ENCODE measurements at regions not wholly inside any gene's neighbourhood (a gene's known extent, or its start where the extent isn't known, plus 50 kb on each side); places are given as distances from the start of the nearest gene placed in this dataset.
A peak's percentile ranks its signal among the peaks of the same experiment; 100 is the strongest.
"Not testable (repeated sequence)": the region's sequence is repeated elsewhere in the genome, so short reads cannot be mapped to it uniquely, and the experiment has no call there.

- peak in 3 of 51 donors; percentile 5 to 37 (median 26) for DNase-seq
Observed at GRCh38 chr9:29212397-29213387, 1639.4 kb upstream of the C9orf72 start.

GRCh38 chr9:29213417-29214153, 1640.3 kb upstream of the C9orf72 start, which contains the start of gene LINGO2:
LINGO2 (minus strand) TSS chr9:29213601.
- DNase-seq = peak in 6 of 51 donors; percentile 5 to 75 (median 20)

DNA sequence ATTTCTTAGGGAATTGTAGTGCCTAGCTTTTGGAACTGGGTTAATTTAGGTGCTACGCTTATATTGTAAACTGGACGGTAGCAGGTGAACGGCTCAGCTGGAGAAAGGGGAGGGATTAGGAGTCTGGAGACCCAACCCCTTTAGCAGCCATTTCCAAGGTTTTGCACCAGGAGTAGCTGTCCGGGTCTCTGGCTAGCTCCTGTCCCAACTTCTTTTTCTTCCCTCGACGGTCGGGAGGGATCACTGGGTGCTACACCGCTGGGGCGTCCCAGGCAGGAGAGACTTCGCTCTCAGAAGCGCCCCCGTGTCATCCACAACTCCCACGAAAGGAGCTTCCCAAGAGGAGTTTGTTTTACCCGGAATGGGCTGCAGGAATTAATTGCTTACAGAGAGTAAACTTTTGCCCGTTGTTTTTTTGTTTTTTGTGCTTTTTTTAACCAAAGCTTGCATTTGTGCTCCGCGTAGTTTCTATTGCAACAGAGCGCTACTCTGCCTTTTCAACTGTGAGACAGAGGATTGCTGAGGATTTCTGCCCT, 1640.9 kb upstream of the C9orf72 start:
- peak in 6 of 51 donors; percentile 4 to 75 (median 20) for DNase-seq

- DNase-seq = peak in 2 of 51 donors; percentile 1 to 19
Observed at GRCh38 chr9:29214690-29215253, 1641.5 kb upstream of the C9orf72 start.

DNA sequence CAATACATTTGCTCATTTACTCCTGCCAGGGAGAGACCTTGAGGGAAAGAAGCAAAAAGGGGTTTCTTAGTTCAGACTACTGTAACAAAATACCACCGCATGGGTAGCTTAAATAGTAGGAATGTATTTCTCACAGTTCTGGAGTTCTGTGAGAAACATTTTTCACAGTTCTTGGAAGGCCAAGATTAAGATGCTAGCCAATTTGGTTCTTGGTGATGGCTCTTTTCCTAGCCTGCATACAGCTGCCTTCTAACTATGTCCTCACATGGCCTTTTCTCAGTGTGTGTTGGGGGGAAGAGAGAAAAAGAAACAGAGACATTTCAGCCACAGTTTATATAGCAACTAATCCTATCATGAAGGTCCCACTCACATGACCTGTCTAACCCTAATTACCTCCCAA, 1644.7 kb upstream of the C9orf72 start:
- no peak for DNase-seq

DNA sequence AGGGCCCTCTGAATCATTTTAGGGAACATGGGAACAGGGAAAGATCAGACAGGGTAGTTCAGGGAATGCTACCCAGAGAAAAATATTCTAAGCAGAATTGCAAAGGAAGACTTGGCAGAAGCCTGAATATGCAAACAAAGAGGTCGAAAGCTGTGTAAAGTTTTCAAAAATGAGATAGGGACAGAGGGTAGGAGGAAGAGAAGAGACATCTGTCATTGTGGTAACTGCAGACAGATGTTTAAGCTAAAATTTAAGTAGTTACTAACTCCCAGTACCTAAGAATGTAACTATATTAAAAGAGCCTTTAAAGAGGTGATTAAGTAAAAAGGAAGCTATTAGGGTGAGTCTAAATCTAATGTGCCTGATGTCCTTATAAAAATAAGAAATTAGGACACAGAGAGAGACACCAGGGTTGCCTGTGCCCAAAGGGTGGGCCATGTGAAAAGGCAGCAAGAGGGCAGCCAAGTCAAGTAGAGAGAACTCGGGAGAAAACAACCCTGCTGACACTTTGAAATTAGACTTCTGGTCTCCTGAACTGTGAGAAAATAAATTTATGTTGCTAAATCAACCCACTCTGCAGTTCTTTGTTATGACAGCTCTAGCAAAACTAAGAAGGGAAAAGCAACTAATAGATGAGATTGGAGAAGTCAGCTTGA, 1647.4 kb upstream of the C9orf72 start:
- DNase-seq = no peak

- no peak for DNase-seq
Observed at GRCh38 chr9:29228558-29228957, 1655.3 kb upstream of the C9orf72 start.

DNA sequence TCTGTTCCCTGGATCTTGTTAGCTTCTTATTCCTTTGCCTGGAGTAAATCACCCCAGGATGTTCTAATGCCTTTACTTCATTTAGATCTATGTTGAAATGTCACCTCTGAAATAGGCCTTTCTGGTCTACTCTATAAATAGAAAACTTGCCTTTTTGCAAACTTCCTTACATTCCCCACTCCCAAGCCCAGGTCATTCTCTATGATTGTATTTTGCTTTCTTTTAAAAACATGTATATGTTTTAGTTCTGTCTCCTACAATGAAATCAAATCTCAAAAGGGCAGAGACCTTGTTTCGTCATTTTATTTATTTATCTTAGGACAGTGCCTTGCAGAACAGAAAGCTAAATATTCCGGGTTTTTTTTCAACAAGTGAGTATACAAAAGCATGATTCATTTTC, 1657.7 kb upstream of the C9orf72 start:
- DNase-seq = no peak

DNA sequence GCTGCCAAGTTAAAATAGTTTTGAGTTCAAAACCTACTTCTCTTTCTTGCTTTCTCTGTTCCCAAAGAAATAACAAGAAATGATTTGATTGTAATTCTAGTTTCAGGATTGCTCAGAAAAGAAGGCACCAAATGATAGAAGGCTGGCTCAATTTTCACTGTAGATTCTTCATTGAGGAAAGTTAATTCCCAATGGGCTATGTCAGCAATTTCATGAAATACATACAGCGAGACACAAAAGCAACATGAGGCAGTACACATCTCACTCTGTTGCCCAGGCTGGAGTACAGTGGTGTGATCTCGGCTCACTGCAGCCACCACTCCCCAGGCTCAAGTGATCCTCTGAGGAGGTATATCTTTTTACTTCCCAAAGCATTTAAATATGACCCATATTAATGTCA, 1659.9 kb upstream of the C9orf72 start:
- DNase-seq = no peak

- no peak for DNase-seq
Observed at GRCh38 chr9:29241320-29241719, 1668.0 kb upstream of the C9orf72 start.

- no peak for DNase-seq
Observed at GRCh38 chr9:29245351-29245750, 1672.1 kb upstream of the C9orf72 start.

- not testable (repeated sequence) for DNase-seq
Observed at GRCh38 chr9:29270400-29270799, 1697.1 kb upstream of the C9orf72 start.

DNA sequence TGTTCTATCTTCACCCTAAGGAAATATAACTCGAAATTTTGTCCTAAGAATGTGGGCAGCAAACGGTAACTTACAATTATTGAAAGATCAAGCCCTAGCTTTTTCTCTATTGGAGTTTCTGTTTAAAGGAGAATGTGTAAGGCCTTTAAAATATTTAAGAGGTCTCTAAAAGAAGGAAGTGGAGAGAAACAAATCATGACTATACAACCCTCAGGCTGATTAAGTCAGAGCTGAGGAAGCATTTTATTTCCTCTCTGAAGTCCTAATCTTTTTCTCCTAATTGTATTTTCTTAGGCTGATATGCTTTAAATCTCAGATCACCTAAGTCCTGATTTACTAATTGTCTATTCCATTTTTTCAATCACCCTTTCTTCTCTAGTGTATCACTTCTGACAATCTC, 1708.8 kb upstream of the C9orf72 start:
- no peak for DNase-seq

DNA sequence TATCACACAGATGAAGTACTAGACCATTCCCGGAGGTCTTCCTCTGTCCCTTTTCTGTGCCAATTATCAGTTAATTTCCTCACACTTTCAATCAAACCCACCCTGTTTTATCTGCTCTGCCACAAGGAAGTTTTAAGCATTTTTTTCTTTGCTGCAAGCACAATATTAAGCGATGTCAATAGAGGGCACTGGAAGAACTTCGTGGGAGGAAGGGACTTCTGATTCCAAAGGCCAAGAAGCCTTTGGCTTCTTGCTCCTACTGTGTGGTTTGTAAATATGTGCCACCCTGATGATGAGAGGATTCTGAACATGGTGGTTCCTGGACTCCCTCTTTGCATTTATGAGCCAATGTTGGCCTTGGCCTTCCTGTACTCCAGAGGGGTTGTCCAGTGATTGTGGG, 1712.5 kb upstream of the C9orf72 start:
- peak in 1 of 51 donors; percentile 2 for DNase-seq

DNA sequence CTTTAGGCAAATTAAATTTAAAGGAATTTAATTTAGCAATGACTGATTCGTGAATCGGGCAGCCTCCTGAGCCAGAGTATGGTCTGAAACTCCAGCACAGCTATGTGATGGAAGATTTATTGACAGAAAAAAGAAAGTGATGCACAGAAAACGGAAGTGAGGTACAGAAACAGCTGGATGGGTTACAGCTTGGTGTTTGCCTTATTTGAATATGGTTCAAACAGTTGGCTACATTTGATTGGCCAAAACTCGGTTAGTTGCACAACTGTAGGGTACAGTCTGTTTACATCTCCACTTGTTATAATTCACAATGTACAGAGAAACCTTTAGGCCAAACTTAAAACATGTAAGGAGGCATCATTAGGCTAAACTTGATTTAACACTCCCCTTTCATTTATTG, 1716.1 kb upstream of the C9orf72 start:
- no peak for DNase-seq

GRCh38 chr9:29290516-29290915, 1717.2 kb upstream of the C9orf72 start:
- no peak for DNase-seq

DNA sequence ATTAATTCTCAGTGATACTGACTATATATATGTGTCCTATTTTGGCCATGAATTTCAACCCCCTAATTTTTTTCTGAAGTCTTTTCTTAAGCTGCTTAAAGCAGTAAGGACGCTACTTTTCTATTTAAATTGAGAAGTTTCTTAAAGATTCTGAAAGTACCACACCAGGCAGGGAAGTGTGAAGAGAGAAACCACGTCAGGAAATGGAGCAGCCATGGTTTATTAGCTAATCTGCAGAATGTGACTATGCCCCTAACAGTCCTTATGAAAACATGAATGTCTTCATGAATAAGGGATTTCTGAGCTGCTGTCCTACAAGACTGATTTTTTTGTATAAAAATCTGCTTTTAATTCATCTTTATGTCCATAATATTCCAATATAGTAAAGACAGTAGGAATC, 1724.3 kb upstream of the C9orf72 start:
- no peak for DNase-seq

GRCh38 chr9:29311221-29311620, 1737.9 kb upstream of the C9orf72 start:
- DNase-seq = no peak

DNA sequence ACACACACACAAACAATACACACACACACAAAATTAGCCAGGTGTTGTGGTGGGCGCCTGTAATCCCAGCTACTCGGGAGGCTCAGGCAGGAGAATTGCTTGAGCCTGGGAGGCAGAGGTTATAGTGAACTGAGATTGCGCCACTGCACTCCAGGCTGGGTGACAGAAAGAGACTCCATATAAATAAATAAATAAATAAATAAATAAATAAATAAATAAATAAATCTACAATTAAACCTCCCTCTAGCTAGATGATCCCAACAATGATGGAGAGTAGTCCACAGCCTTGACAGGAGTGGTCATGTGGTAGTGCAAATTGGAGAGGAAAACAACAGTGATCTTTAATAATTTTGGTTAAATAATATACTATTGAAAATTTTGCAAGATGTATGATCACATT, 1739.0 kb upstream of the C9orf72 start:
- DNase-seq = no peak

- DNase-seq = no peak
Observed at GRCh38 chr9:29319736-29320513, 1746.6 kb upstream of the C9orf72 start.
